Upper lobe of left lung (tissue), 4 donors: ENCODE measurements at regions not wholly inside any gene's neighbourhood (a gene's known extent, or its start where the extent isn't known, plus 50 kb on each side); places are given as distances from the start of the nearest gene placed in this dataset.

Source experiments
- CTCF ChIP-seq, 6 experiments: fragments of 450-650 bp in 4 of 6; fragments of 200-600 bp in 2 of 6; sonication (generic) in 2 of 6; IDR thresholded peaks; one replicate each; pipeline ENCODE4 v1.5.1; 2016 to 2019; ENCODE audit warnings: antibody characterized with exemption in 6 of 6
- POLR2AphosphoS5 ChIP-seq, 2 donors: sonication (generic); formaldehyde crosslinking; IDR thresholded peaks; one replicate each; pipeline ENCODE4 v1.5.1; 2017; ENCODE audit warnings: antibody characterized with exemption in 2 of 2

- TF ChIP-seq POLR2AphosphoS5 (IDR thresholded peaks at IDR 0.05) (no peak), CTCF (IDR thresholded peaks at IDR 0.05) (no peak)
These were observed 105.4 kb upstream of the C1orf174 start for GRCh38 chr1:4005431-4005830.
